Activated T-cell treated with anti-CD3 and anti-CD28 coated beads, Interleukin-2, amount 50 U/mL, for 48 hours (primary cell): ENCODE measurements at regions not wholly inside any gene's neighbourhood (a gene's known extent, or its start where the extent isn't known, plus 50 kb on each side); places are given as distances from the start of the nearest gene placed in this dataset.
"Not testable (repeated sequence)": the region's sequence is repeated elsewhere in the genome, so short reads cannot be mapped to it uniquely, and the experiment has no call there.

Source experiments
- DNase-seq, 2 experiments: peaks; one replicate each; pipeline ENCODE4 v3.0.0-alpha.2; 2020

DNA sequence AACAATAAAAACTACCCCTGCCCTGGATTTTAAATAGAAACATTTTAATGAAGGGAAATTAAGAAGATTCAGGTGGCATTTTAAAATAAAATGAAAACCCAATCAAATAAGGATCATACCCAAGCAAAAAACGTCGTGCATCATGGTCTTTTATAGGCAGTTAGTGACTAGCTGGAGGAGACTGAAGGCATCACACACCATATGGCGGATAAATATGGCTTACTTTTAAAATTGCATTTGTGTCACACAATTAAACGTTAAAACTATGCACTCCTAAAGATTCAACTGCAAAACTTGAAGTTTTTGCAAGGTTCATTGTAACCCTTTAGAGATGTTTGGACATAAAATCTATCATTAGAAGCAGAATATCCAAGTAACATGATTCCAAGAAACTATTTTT is 200.1 kb upstream of the NRG3 start:
- no peak for DNase-seq

DNA sequence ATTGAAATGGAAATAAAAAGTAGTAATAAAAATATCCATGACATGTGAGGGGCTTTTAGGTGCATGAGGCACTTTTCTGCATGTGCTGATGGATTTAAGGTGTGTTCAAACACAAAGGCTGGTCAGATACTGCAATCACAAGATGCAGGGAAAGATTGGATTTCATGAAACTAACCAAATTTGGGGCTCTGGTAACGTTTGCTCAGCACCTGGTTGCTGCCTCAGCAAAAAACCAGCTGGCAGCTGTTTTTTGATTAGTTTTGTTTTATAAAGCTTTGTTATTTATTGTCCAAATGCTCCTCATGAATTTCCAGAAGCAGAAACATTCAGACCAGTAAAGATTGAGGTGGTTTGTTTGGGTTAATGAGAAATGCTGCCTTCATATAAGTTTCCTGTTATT is 195.7 kb upstream of the NRG3 start:
- DNase-seq, result no peak

DNA sequence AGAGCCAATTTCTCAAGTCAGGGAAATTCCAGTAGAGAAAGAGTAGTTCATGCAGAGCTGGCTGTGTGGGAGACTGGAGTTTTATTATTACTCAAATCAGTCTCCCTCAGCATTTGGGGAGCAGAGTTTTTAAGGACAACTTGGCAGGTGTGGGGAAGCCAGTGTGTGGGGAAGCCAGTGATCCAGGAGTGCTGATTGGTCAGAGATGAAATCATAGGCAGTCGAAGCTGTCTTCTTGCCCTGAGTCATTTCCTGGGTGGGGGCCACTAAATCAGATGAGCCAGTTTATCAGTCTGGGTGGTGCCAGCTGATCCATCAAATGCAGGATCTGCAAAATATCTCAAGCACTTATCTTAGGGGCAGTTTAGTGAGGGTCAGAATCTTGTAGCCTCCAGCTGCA is 194.6 kb upstream of the NRG3 start:
- no peak for DNase-seq

DNA sequence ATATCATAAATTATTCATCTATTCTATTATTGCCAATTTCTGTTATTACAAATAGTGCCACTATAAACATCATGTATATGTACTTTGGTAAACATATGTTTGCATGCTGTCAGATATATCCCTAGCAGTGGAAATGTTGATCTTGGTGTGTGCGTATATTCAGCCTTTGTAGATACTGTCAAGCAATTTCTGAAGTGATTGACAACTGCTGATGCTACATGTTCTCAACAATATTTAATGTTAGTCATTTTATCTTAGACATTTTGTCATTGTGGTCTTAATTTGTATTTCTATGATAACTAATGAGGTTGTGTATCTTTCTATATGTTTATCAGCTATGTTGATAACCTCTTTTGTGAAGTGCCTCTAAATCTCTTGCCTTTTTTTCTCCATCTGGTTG is 186.5 kb upstream of the NRG3 start:
- DNase-seq, result no peak

DNA sequence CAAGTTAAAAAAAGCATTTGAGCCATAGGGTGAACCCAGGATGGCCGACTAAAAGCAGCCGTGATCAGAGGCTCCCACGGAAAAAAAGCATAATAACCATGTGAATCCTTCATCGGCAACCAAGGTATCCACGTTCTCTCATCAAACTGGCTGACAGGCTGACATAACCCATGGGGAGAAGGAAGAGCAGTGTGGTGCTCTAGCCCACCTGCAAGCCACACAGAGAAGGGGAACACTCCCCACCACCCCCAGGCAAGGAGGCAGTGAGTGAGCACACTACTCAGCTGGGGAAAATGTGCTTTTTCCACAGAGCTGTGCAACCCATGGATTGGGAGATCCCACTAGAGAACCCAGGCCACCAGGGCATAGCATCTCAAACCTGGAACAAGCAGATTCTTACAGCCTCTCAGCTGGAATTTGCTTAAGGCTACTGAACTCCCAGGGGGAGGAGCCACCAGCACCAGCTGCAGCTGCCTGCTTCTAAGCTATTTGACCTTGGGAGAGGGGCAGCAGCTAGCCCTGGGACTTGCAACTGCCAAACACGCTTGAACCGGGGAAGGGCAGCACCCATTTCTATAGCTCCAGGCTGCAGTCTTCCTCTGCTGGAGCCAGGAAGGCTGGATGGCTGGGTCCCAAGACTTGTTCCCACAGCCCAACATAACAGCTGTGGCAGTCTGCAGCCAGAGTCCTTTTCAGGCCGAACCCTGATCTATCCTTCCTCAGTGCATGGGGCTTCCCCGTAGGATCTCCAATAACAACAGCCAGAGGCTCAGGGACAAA is 178.2 kb upstream of the NRG3 start:
- DNase-seq, result no peak

DNA sequence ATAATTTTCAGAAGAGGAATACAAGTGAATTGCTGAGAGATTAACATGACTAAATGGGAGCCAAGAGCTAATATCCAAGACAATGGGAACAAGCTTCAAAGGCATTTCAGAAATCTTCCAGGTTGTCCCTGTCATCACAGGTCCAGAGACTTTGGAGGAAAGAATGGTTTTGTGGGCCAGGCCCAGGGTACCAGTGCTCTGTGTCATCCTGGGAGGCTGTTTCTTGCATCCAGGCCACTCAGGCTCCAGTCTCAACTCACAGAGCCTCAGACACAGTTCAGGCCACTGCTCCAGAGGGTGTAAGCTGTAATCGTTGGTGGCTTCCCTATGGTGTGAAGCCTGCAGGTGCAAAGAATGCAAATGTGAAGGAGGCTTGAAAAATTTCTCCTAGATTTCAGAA is 170.4 kb upstream of the NRG3 start:
- no peak for DNase-seq

DNA sequence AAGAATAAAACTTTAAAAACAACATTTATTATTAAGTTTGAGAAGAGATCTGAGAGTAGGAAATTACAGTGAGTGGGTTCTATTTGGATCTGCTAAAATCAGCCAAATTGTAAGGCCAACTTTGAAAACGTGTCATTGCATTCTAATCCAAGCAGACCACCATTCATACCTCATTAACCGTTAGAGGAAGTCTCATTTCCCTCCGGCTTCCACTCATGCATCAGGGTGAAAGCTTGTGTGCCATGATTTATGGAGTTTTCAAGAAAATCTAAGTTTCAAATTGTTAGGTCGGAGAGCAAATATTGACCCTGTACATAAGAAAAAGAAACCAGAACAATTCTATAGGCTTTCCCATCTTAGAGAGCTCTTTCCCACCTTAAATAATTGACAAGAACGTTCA is 166.6 kb upstream of the NRG3 start:
- no peak for DNase-seq

DNA sequence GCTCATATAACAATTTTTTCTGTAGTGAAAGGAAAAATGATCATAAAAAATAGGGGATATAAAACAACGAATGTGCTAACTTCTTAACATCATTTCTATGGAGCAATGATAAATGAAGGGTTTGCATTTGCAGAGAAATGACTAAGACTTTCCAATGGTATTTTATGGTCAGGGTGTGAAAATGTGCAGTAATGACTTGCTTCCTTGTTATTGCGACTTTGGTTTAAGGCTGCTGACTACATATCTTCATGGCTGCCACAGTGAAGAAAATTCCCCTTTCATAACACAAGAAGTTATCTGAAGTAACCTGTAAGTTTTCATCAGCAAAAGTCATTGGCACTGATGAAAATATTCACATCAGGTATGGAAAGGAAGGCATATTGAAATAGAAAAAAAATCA is 166.1 kb upstream of the NRG3 start:
- no peak for DNase-seq

DNA sequence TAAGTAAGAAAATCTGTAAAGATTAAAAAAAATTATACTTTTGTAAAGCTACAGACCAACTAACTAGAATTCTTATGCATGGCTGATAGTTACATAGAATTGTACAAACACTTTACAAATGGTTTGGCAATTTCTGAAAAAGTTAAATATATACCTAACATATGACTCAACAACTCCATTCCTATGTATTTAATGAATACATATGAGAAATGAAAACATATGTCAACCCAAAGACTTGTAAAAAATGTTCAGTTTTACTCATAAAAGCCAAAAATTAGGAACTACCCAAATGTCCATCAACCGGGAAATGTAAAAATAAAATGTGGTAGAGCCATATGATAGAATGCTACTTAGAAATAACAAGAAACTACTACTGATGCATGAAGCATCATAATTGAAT is 152.6 kb upstream of the NRG3 start:
- no peak for DNase-seq

DNA sequence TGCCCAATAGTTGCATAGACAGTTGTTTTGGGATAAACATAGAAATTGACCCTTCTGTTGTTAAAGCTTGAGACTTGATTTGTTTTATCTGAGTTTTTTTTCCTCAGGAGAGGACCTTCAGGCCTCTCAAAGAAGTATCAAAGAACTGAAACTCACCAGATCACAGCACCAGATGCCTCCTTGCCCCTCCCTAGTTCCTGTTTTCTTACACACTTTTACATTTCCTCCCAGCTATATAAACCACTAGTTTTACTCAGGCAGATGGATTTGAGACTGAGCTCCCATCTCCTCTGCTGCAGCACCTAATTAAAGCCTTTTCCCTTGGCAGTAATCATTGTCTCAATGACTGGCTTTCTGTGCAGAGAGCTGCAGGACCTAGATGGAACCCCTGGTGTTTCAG is 150.6 kb upstream of the NRG3 start:
- DNase-seq, result no peak

DNA sequence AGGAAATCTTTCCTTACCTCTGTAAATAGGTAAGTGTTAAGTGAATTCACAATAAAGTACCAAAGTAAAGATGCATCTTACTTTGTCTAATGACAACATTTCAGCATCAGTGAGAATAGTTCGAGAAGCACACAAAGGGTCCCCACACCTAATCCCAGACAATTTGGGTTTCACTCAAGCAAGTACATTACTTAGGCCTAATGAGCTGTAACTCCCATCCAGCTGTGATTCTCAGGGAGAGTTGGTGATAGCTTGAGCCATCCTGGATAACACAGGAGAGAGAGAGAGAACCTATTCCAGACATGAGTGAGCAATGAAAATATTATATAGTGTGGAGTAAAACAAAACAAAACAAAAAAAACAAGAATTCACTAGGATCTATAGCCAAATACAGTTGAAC is 149.1 kb upstream of the NRG3 start:
- DNase-seq, result no peak

DNA sequence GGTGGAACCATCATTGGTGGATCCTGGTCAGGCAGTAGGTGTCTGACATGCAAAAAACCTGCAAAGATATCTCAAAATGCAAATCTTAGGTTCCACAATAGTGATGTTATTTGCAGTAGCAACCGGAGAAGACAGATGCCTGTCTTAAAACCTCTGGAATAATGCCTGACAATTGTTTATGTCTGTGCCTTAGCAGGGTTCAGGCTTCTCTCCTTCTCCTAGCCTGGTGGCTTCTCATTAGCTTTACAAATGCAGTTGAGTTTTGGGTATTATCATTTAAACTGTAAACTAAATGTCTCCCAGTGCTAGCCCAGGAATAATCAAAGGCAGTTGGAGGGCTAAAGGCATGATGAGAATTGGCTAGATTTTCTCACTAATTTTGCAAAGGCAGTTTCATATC is 146.3 kb upstream of the NRG3 start:
- DNase-seq, result no peak

DNA sequence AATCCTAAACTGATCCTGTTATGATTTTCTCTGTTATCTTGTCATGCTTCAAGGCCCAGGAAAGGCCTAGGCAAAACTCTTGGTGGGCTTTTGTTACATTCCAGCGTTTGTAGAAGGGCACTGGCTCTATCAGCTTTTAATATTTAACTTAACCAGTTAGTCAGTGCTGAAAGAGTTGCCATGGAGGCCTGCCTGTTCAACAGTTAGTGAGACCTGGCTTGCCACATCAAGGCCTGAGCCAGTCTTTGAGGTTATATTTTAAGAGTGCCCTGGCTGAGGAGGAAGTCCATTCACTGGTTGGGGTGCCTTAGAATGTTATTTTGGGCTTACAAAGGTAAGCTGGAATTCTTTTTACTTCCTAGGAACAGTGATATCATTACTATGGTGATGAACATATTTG is 144.1 kb upstream of the NRG3 start:
- no peak for DNase-seq

DNA sequence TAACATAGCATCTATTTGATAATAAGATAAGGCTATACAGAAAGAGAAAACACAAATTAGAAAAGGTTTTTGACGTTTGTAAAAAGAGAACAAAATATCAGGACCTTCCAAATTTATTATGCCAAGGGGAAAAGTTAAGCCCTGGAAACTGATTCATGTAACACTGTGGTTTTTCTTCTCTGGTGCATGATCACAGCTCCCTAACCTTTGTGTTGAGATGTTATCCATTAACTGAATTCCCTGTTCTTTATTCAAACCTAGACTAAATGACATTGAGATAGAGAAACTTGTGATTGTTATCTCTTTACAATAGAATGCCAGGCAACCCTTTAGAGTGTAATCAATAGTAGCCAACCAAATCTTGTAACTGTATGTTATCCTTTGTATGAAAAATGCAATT is 141.5 kb upstream of the NRG3 start:
- DNase-seq, result no peak

DNA sequence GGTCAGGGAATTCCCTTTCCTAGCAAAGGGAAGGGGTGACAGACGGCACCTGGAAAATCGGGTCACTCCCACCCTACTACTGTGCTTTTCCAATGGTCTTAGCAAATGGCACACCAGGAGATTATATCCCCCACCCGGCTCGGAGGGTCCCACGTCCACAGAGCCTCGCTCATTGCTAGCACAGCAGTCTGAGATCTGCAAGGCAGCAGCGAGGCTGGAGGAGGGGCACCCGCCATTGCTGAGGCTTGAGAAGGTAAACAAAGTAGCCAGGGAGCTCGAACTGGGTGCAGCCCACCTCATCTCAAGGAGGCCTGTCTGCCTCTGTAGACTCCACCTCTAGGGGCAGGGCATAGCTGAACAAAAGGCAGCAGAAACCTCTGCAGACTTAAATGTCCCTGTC is 139.8 kb upstream of the NRG3 start:
- not testable (repeated sequence) for DNase-seq

DNA sequence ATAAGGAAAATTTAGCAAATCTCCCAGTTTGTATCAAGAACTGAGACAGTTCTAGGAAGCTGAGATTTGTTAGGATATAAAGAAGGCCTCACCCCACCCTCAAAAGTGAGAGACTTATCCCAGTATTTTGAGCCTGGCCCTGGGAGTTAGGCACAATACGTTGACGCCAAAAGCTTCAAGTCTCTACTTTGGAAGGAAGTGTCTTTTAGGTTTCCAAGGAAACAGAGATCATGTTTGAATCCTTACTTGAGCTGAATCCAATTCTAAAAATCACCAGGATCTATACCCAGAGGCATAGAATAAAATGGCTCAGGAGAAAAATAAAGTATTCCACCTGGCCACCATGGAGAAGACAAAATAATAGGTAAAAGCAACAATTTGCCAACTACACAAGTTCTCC is 115.9 kb upstream of the NRG3 start:
- DNase-seq, result no peak

DNA sequence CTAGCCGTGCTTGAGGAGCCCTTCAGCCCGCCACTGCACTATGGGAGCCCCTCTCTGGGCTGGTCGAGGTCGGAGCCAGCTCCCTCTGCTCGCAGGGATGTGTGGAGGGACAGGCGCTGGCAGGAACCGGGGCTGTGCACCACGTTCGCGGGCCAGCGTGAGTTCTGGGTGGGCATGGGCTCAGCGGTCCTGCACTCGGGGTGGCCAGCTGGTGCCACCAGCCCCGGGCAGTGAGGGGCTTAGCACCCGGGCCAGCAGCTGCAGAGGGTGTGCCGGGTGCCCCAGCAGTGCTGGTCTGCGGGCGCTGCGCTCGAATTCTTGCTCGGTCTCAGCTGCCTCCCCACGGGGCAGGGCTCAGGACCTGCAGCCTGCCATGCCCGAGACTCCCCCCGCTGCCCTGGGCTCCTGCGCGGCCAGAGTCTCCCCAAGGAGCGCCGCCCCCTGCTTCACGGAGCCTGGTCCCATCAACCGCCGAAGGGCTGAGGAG is 90.8 kb upstream of the NRG3 start:
- DNase-seq, result no peak

DNA sequence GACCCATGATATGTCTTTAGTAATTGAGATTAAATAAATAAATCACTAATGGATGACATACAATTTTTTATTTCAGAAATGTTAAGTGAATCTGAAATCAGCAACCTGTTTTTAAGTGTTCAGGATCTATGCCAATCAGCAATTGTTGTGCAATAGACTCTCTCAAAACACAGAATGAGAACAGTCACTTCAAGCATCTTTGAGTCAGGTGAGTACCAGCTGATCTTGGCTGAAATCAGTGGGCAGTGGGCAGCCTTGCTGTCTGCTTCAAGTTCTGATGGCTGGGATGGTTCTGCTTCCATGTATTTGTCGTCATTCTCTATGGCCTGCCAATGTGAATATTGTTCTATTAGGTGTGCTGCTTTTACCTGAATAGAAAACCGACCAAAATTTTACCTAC is 82.3 kb upstream of the NRG3 start:
- DNase-seq, result no peak

DNA sequence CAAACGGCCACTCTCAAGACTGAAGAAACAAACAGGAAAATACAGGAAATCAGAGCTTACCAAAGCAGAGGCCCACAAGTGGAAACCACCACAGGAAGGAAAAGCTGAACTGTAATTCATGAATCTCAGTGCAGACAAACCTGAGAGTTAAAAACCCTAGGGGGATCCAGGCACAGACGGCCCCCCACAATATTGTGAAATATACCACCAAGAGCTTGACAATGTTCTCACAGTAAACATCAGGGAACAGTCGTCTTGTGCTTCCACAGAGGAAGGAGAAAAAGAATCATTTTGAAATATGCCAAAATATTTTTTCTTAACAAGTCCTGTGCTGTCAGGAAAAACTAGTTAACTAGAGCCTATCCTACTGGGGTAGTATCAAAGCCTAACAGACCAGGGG is 68.2 kb upstream of the NRG3 start:
- no peak for DNase-seq

DNA sequence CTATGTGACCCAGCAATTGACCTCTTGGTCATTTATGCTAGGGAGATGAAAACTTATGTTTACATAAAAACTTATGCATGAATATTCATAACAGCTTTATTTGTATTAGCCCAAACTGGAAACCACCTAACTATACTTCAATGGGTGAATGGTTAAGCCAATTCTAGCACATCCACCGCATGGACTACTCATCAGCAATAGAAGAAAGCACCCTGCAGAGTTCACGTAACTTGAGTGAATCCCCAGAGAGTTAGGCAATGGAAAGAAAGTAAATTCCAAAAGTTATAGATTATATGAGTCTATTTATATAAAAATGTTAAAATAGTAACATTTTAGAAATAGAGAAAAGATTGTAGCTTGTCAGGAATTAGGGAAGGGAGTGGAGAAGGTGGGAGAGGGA is 60.2 kb upstream of the NRG3 start:
- DNase-seq, result no peak

DNA sequence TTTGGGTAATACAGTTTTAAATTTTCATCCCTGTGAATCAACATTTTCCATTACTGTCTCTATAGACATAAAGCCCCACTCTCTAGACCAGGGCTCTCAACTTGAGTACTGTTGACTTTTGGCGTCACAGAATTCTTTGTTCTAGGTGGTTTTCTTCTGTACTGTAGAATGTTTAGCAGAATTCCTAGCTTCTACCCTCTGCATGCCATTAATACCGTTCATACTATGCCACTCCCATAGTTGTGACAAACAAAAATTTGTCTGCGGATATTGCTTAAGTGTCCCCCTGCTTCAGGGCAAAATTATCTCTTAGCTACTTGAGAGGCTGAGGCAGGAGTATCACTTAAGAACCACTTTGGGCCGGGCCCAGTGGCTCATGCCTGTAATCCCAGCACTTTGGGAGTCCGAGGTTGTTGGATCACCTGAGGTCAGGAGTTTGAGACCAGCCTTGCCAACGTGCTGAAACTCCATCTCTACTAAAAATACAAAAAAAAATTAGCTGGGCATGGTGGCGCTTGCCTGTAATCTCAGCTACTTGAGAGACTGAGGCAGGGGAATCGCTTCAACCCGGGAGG is 57.3 kb upstream of the NRG3 start:
- no peak for DNase-seq

DNA sequence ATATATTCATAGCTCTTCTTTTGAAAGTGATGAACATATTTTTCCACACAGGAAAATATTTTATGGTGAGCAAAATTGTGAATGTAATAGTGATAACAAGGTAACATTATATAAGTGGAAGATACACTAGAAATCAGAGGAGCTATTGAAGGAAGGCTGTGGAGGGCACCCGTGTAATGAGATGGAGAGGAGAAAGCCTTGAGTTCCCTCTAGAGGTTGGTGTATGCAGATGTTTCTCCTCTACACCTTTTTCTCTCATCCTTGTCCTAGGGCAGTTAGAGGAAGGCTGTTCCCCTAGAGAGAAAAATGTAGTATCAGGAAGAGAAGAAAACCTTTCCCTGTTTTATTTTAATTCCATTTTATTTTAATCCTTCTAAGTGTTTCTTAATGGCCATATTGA is 54.6 kb upstream of the NRG3 start:
- no peak for DNase-seq
